ENCODE measurements at regions not wholly inside any gene's neighbourhood (a gene's known extent, or its start where the extent isn't known, plus 50 kb on each side); places are given as distances from the start of the nearest gene placed in this dataset.

DNA sequence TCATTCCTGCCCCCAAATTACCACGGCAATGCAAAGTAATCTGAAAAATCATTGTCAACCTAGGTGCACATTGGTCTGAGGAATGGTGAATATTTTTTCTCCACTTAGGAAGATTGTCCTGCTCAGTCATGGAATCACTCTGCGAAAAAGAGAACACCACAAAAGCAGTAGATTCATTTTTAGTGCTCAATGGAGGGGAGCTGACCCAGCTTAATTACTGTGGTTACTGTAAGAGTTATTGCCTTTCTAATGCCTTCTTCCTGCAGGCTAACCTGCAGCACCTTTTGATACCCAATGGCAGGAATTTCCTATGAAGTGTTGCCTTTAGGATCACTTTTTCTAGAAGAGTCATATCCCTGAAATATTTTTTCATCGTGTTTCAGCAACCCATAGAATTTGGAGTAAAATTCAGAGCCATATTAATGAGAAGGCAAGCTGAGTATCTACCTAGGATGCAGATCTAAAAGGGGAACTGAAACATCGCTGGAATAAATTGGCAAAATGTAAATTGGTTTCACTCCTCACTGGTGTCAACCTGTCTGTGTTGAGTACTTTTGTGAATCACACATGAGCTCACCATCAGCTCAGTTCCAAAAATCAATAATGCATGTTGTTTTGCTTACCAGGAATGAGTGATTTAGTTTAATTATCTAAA lies 464.5 kb downstream of the CSNK1G3 start:
- DNase-seq (ENCODE audit: low spot score), result no peak
- 25% methylated on average over 4 of the region's 4 CpGs for WGBS (ENCODE audit: low lambda C conversion rate)
- H3K4me3 ChIP-seq (replicated peaks in 1 of 3; ENCODE audit: insufficient read depth in 1 of 3, low read depth in 2 of 3, low read length in 3 of 3), result no peak overlapping the region
- H3K27ac ChIP-seq (ENCODE audit: extremely low read length, insufficient read depth, low read length), result no peak overlapping the region
- BruUV-seq (replicated peaks), result no TSS peak
- no peak for ATAC-seq
- no peak overlapping the region for H3K9ac ChIP-seq (ENCODE audit: insufficient read depth, low read depth, low read length)
- no peaks in the 10 kb centered on the region for H3K27me3 ChIP-seq (ENCODE audit: control insufficient read depth in 1 of 2, insufficient read depth in 2 of 2, low read length in 2 of 2)
- no peak overlapping the region for H2AFZ ChIP-seq (ENCODE audit: low read length)
- no peaks in the 10 kb centered on the region for H3K36me3 ChIP-seq (replicated peaks in 1 of 2; ENCODE audit: control insufficient read depth in 1 of 2, insufficient read depth in 2 of 2, low read length in 2 of 2)
- ChIA-PET POLR2A (no interaction called here), CTCF (ENCODE audit: low intra/inter-chr PET ratio, low total read pairs) (no interaction called here)
- FAIRE-seq, result no peak
- H3K79me2 ChIP-seq (ENCODE audit: insufficient read depth, low read length), result no peaks in the 10 kb centered on the region
- H4K20me1 ChIP-seq (ENCODE audit: insufficient read depth, low read length), result no peaks in the 10 kb centered on the region
- in situ Hi-C loops (cut with HindIII; ENCODE audit: extremely low pct_ligation_motif_present, low pct_unique_long_range_greater_than_20kb) (no loop called here), intact Hi-C loops (cut with micrococcal nuclease; ENCODE audit: unreplicated experiment) (no loop called here)
- H3K4me1 ChIP-seq (ENCODE audit: insufficient read depth, low read length), result no peaks in the 10 kb centered on the region
- no peak overlapping the region for H3K4me2 ChIP-seq (ENCODE audit: low read depth, low read length)
- peaks cover 40% of the 10 kb centered on the region for H3K9me3 ChIP-seq (ENCODE audit: low read length)
- TF ChIP-seq PLRG1 (conservative IDR thresholded peaks at IDR 0.05) (no peak), HBP1 (CRISPR knock-in tag; IDR thresholded peaks at IDR 0.05; ENCODE audit: low read depth) (no peak), CBX2 (IDR thresholded peaks at IDR 0.05; ENCODE audit: low read depth, low read length) (no peak), CBX2 (CRISPR knock-in tag; IDR thresholded peaks at IDR 0.05; ENCODE audit: low read depth) (no peak), ZHX2 (IDR thresholded peaks at IDR 0.05; ENCODE audit: low read depth) (no peak), ZHX2 (CRISPR knock-in tag; IDR thresholded peaks at IDR 0.05; ENCODE audit: borderline replicate concordance) (no peak), MYC (CRISPR knock-in tag; IDR thresholded peaks at IDR 0.05; ENCODE audit: borderline replicate concordance) (no peak), ZNF3 (CRISPR knock-in tag; IDR thresholded peaks at IDR 0.05) (no peak), ZNF343 (CRISPR knock-in tag; IDR thresholded peaks at IDR 0.05) (no peak), CCDC6 (CRISPR knock-in tag; IDR thresholded peaks at IDR 0.05) (no peak), SATB2 (CRISPR knock-in tag; IDR thresholded peaks at IDR 0.05) (no peak), SMARCE1 (IDR thresholded peaks at IDR 0.05; ENCODE audit: borderline replicate concordance) (no peak), SNAI1 (CRISPR knock-in tag; IDR thresholded peaks at IDR 0.05; ENCODE audit: borderline replicate concordance) (no peak)
